SK-N-SH (cell line): ENCODE measurements at regions not wholly inside any gene's neighbourhood (a gene's known extent, or its start where the extent isn't known, plus 50 kb on each side); places are given as distances from the start of the nearest gene placed in this dataset.

Experiments
- CTCF ChIA-PET: fragments of 300-600, 350-600 bp; formaldehyde crosslinking; extraction: SDS; loops from one replicate; lab custom pipeline; 2021; lab: Yijun Ruan, JAX
- POLR2A ChIA-PET: fragments of 350-600 bp; sonication (Branson Sonifier 250); formaldehyde crosslinking; extraction: SDS; loops from one replicate; lab custom pipeline; 2020; ENCODE audit warnings: antibody characterized with exemption, inconsistent platforms; lab: Yijun Ruan, JAX
- DNase-seq: peaks from one replicate; pipeline ENCODE4 v3.0.0; 2012
- H2AFZ ChIP-seq: fragments of 200-600 bp; sonication (generic); 2 replicates; pipeline ENCODE4 v1.8.1; 2016; ENCODE audit warnings: antibody characterized with exemption, mild to moderate bottlenecking, low read depth
- H3F3A ChIP-seq: fragments of 200-600 bp; sonication (generic); replicated peaks from 2 replicates; pipeline ENCODE3; 2016; ENCODE audit warnings: antibody characterized with exemption, mild to moderate bottlenecking; ENCODE audit not compliant: insufficient read depth
- H3K27ac ChIP-seq, 2 experiments: fragments of 200-500 bp in 1 of 2; fragments of 200-600 bp in 1 of 2; sonication (Bioruptor generic) in 1 of 2; sonication (generic), shearing (Covaris generic) in 1 of 2; 2 replicates each; pipeline versions ENCODE4 v1.5.1 to v1.6.1; 2014 to 2016; ENCODE audit warnings: low read depth in 2 of 2, inconsistent platforms in 1 of 2, low read length in 1 of 2, mild to moderate bottlenecking in 1 of 2, mixed read lengths in 1 of 2
- H3K27me3 ChIP-seq: fragments of 200-600 bp; sonication (generic), shearing (Covaris generic); 2 replicates; pipeline ENCODE4 v1.6.1; 2016; ENCODE audit warnings: mixed run types; ENCODE audit not compliant: insufficient read depth
- H3K36me3 ChIP-seq, 2 experiments: fragments of 200-500 bp in 1 of 2; fragments of 200-600 bp in 1 of 2; sonication (Bioruptor generic) in 1 of 2; sonication (generic) in 1 of 2; replicated peaks in 1 of 2; 2 replicates each; pipeline versions ENCODE3 to v1.5.1; 2014 to 2016; ENCODE audit warnings: low read length in 1 of 2, mild to moderate bottlenecking in 1 of 2; ENCODE audit not compliant: insufficient read depth in 2 of 2, control insufficient read depth in 1 of 2
- H3K4me1 ChIP-seq, 2 experiments: fragments of 200-500 bp in 1 of 2; fragments of 200-600 bp in 1 of 2; sonication (Bioruptor generic) in 1 of 2; sonication (generic), shearing (Covaris generic) in 1 of 2; 2 replicates each; pipeline versions ENCODE4 v1.5.1 to v1.6.1; 2014 to 2016; ENCODE audit warnings: low read depth in 1 of 2, low read length in 1 of 2, mixed run types in 1 of 2; ENCODE audit not compliant: insufficient read depth in 2 of 2, control insufficient read depth in 1 of 2
- H3K4me2 ChIP-seq: fragments of 200-600 bp; sonication (generic), shearing (Covaris generic); 2 replicates; pipeline ENCODE4 v1.6.1; 2017; ENCODE audit warnings: mixed run types
- H3K4me3 ChIP-seq, 2 experiments: fragments of 200-500 bp in 1 of 2; fragments of 200-600 bp in 1 of 2; sonication (Bioruptor generic) in 1 of 2; sonication (generic), shearing (Covaris generic) in 1 of 2; 2 replicates each; pipeline versions ENCODE4 v1.5.1 to v1.8.1; 2014 to 2016; ENCODE audit warnings: low read depth in 2 of 2, inconsistent platforms in 1 of 2, low read length in 1 of 2, mild to moderate bottlenecking in 1 of 2, mixed read lengths in 1 of 2, moderate library complexity in 1 of 2
- H3K79me2 ChIP-seq: fragments of 200-600 bp; sonication (generic); 2 replicates; pipeline ENCODE4 v1.8.1; 2017; ENCODE audit warnings: mild to moderate bottlenecking; ENCODE audit not compliant: insufficient read depth
- H3K9ac ChIP-seq: fragments of 200-600 bp; sonication (generic); 2 replicates; pipeline ENCODE4 v1.6.1; 2017; ENCODE audit warnings: mixed run types
- H3K9me2 ChIP-seq: fragments of 200-600 bp; sonication (generic); 2 replicates; pipeline ENCODE4 v1.6.1; 2017; ENCODE audit warnings: mixed run types
- H3K9me3 ChIP-seq: fragments of 200-600 bp; sonication (generic); 2 replicates; pipeline ENCODE4 v1.6.1; 2017; ENCODE audit warnings: mixed run types, mild to moderate bottlenecking, moderate library complexity
- H4K20me1 ChIP-seq: fragments of 200-600 bp; sonication (generic); 2 replicates; pipeline ENCODE4 v1.6.1; 2017; ENCODE audit warnings: mild to moderate bottlenecking, mixed run types; ENCODE audit not compliant: insufficient read depth
- EP300 ChIP-seq, 2 experiments: IDR thresholded peaks; 2 replicates each; pipeline versions ENCODE4 v1.4.0 to v1.6.1; 2012; ENCODE audit warnings: borderline replicate concordance in 1 of 2, low read depth in 1 of 2, low read length in 1 of 2
- FOXJ3 ChIP-seq: sonication (generic); formaldehyde crosslinking; IDR thresholded peaks from 2 replicates; pipeline ENCODE4 v1.5.1; 2020; ENCODE audit warnings: mild to moderate bottlenecking, missing genetic modification reagents
- FOXM1 ChIP-seq: IDR thresholded peaks from 2 replicates; pipeline ENCODE4 v1.4.0; 2012; ENCODE audit warnings: low read depth, mild to moderate bottlenecking
- MEF2A ChIP-seq: IDR thresholded peaks from 2 replicates; pipeline ENCODE4 v1.4.0; 2012; ENCODE audit warnings: low read depth, borderline replicate concordance
- MXI1 ChIP-seq: IDR thresholded peaks from 2 replicates; pipeline ENCODE4 v1.6.1; 2012; ENCODE audit warnings: mild to moderate bottlenecking, low read depth, low read length, improper control_type of control experiment
- NFIC ChIP-seq: IDR thresholded peaks from 2 replicates; pipeline ENCODE4 v1.4.0; 2012; ENCODE audit warnings: borderline replicate concordance
- NRF1 ChIP-seq: IDR thresholded peaks from 2 replicates; pipeline ENCODE4 v1.6.1; 2012; ENCODE audit warnings: low read depth, mild to moderate bottlenecking, low read length
- RAD21 ChIP-seq: IDR thresholded peaks from 2 replicates; pipeline ENCODE4 v1.6.1; 2012; ENCODE audit warnings: mild to moderate bottlenecking, low read length
- RCOR1 ChIP-seq: fragments of 150-350 bp; IDR thresholded peaks from 2 replicates; pipeline ENCODE4 v1.6.1; 2017; ENCODE audit warnings: antibody characterized with exemption, low read length
- RFX5 ChIP-seq: IDR thresholded peaks from 2 replicates; pipeline ENCODE4 v1.6.1; 2012; ENCODE audit warnings: mild to moderate bottlenecking, improper control_type of control experiment, low read length
- SMC3 ChIP-seq: IDR thresholded peaks from 2 replicates; pipeline ENCODE4 v1.6.1; 2012; ENCODE audit warnings: low read depth, low read length, improper control_type of control experiment
- TAF1 ChIP-seq: IDR thresholded peaks from 2 replicates; pipeline ENCODE4 v1.6.1; 2012; ENCODE audit warnings: low read depth, mild to moderate bottlenecking, low read length, moderate library complexity, borderline replicate concordance
- WGBS: methylation state at CpG from one replicate; pipeline ENCODE4 v1.1.6; 2017; ENCODE audit warnings: low lambda C conversion rate; 5-methylcytosine and 5-hydroxymethylcytosine counted together
- TF ChIP-seq, protein P1 (sequence below): IDR thresholded peaks from 2 replicates; pipeline ENCODE4 v1.4.0; 2012; ENCODE audit warnings: low read depth, borderline replicate concordance
- TF ChIP-seq, protein P2 (sequence below): IDR thresholded peaks from 2 replicates; pipeline ENCODE4 v1.4.0; 2012; ENCODE audit warnings: low read depth
- TF ChIP-seq, protein P3 (sequence below): IDR thresholded peaks from 2 replicates; pipeline ENCODE4; 2012
- TF ChIP-seq, protein P4 (sequence below): fragments of 150-350 bp; IDR thresholded peaks from 2 replicates; pipeline ENCODE4 v1.6.1; 2016; ENCODE audit warnings: mild to moderate bottlenecking, low read depth, low read length
- TF ChIP-seq, protein P5 (sequence below): fragments of 200-600 bp; sonication (generic); IDR thresholded peaks from 2 replicates; pipeline ENCODE4 v1.6.1; 2017; ENCODE audit warnings: antibody characterized with exemption, mild to moderate bottlenecking, moderate library complexity
- TF ChIP-seq, protein P6 (sequence below): IDR thresholded peaks from 2 replicates; pipeline ENCODE4 v1.4.0; 2012; ENCODE audit warnings: low read depth, borderline replicate concordance

DNA sequence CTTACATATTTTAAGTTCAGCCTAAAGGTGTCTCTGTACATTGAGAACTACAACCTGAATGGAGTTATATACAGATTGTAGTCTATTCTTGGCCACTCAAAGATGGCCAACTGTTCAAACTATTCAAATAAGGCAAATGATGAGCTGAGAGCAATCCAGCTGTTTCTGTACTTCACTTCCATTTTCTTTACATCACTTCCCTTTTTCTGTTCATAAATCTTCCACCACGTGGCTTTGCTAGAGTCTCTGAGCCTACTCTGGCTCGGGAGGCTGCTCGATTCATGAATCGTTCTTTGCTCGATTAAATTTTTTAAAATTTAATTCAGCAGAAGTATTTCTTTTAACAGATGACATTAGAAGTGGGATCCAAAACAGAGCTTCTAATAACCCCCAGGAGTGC, 879.7 kb downstream of the GALC start:
- 2% methylated on average over 5 of the region's 5 CpGs for WGBS
- ChIA-PET CTCF (interaction anchor here (0.6 to 0.7 kb wide), 2 partner anchors 15 to 540 kb away, joined by 3 read pairs; no protein-coding TSS in a partner anchor), POLR2A (no interaction called here)
- Histone ChIP-seq H3F3A (no peaks in the 10 kb centered on the region), H3K9me3 (no peaks in the 10 kb centered on the region), H3K79me2 (no peaks in the 10 kb centered on the region), H3K36me3 (no peaks in the 10 kb centered on the region), H2AFZ (no peak overlapping the region), H3K4me1 (no peaks in the 10 kb centered on the region), H3K9ac (no peak overlapping the region), H3K9me2 (no peaks in the 10 kb centered on the region), H3K4me3 (no peak overlapping the region), H3K4me2 (no peak overlapping the region), H3K27me3 (no peaks in the 10 kb centered on the region), H3K27ac (no peak overlapping the region), H4K20me1 (no peaks in the 10 kb centered on the region)
- DNase-seq = no peak
- TF ChIP-seq RAD21 = no peak
- no peak for TF ChIP-seq FOXJ3 (CRISPR knock-in tag)
- no peak for TF ChIP-seq NRF1
- no peak for TF ChIP-seq SMC3
- TF ChIP-seq EP300 (IDR thresholded peaks at IDR 0.05; ENCODE audit: borderline replicate concordance in 1 of 2, low read depth in 1 of 2, low read length in 1 of 2) = no peak
- no peak for TF ChIP-seq NFIC
- TF ChIP-seq, protein P1, sequence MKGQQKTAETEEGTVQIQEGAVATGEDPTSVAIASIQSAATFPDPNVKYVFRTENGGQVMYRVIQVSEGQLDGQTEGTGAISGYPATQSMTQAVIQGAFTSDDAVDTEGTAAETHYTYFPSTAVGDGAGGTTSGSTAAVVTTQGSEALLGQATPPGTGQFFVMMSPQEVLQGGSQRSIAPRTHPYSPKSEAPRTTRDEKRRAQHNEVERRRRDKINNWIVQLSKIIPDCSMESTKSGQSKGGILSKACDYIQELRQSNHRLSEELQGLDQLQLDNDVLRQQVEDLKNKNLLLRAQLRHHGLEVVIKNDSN = no peak
- TF ChIP-seq, protein P2, sequence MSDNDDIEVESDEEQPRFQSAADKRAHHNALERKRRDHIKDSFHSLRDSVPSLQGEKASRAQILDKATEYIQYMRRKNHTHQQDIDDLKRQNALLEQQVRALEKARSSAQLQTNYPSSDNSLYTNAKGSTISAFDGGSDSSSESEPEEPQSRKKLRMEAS = no peak
- no peak for TF ChIP-seq FOXM1

DNA sequence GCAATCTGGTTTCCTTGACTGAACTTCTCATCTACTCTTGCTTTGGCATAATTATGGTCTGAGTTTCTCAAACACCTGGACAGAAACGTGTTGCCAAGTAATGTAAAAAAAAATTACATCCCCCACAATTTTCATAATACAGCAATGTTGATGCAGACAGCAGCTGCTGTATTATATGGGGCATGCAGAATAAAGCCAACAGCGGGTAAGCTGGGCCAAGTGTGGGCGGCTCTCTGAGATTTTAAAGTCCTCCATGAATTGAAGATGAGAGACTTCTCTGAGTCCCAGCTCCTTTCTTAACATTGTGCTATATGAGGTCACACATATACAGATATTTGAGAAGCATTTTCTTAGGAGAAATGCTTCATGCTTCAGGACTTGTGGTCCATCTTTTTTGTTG, 881.2 kb downstream of the GALC start:
- Histone ChIP-seq H3K9me2 (no peaks in the 10 kb centered on the region), H3K27ac (no peak overlapping the region), H3K79me2 (no peaks in the 10 kb centered on the region), H3F3A (no peaks in the 10 kb centered on the region), H3K9ac (no peak overlapping the region), H3K36me3 (no peaks in the 10 kb centered on the region), H3K4me2 (no peak overlapping the region), H4K20me1 (no peaks in the 10 kb centered on the region), H3K9me3 (no peaks in the 10 kb centered on the region), H3K4me3 (no peak overlapping the region), H3K4me1 (no peaks in the 10 kb centered on the region), H2AFZ (no peak overlapping the region), H3K27me3 (no peaks in the 10 kb centered on the region)
- POLR2A ChIA-PET = no interaction called here
- TF ChIP-seq EP300 (IDR thresholded peaks at IDR 0.05; ENCODE audit: borderline replicate concordance in 1 of 2, low read depth in 1 of 2, low read length in 1 of 2) (no peak), MXI1 (no peak), FOXM1 (no peak), RCOR1 (no peak), RFX5 (no peak), TAF1 (no peak), MEF2A (no peak)
- TF ChIP-seq, protein P1 = no peak
- TF ChIP-seq, protein P3, sequence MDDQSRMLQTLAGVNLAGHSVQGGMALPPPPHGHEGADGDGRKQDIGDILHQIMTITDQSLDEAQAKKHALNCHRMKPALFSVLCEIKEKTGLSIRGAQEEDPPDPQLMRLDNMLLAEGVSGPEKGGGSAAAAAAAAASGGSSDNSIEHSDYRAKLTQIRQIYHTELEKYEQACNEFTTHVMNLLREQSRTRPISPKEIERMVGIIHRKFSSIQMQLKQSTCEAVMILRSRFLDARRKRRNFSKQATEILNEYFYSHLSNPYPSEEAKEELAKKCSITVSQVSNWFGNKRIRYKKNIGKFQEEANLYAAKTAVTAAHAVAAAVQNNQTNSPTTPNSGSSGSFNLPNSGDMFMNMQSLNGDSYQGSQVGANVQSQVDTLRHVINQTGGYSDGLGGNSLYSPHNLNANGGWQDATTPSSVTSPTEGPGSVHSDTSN = no peak
- TF ChIP-seq, protein P4, sequence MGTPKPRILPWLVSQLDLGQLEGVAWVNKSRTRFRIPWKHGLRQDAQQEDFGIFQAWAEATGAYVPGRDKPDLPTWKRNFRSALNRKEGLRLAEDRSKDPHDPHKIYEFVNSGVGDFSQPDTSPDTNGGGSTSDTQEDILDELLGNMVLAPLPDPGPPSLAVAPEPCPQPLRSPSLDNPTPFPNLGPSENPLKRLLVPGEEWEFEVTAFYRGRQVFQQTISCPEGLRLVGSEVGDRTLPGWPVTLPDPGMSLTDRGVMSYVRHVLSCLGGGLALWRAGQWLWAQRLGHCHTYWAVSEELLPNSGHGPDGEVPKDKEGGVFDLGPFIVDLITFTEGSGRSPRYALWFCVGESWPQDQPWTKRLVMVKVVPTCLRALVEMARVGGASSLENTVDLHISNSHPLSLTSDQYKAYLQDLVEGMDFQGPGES = no peak
- TF ChIP-seq, protein P5, sequence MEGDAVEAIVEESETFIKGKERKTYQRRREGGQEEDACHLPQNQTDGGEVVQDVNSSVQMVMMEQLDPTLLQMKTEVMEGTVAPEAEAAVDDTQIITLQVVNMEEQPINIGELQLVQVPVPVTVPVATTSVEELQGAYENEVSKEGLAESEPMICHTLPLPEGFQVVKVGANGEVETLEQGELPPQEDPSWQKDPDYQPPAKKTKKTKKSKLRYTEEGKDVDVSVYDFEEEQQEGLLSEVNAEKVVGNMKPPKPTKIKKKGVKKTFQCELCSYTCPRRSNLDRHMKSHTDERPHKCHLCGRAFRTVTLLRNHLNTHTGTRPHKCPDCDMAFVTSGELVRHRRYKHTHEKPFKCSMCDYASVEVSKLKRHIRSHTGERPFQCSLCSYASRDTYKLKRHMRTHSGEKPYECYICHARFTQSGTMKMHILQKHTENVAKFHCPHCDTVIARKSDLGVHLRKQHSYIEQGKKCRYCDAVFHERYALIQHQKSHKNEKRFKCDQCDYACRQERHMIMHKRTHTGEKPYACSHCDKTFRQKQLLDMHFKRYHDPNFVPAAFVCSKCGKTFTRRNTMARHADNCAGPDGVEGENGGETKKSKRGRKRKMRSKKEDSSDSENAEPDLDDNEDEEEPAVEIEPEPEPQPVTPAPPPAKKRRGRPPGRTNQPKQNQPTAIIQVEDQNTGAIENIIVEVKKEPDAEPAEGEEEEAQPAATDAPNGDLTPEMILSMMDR = no peak
- TF ChIP-seq, protein P6, sequence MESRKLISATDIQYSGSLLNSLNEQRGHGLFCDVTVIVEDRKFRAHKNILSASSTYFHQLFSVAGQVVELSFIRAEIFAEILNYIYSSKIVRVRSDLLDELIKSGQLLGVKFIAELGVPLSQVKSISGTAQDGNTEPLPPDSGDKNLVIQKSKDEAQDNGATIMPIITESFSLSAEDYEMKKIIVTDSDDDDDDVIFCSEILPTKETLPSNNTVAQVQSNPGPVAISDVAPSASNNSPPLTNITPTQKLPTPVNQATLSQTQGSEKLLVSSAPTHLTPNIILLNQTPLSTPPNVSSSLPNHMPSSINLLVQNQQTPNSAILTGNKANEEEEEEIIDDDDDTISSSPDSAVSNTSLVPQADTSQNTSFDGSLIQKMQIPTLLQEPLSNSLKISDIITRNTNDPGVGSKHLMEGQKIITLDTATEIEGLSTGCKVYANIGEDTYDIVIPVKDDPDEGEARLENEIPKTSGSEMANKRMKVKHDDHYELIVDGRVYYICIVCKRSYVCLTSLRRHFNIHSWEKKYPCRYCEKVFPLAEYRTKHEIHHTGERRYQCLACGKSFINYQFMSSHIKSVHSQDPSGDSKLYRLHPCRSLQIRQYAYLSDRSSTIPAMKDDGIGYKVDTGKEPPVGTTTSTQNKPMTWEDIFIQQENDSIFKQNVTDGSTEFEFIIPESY = no peak
- CTCF ChIA-PET = no interaction called here
- DNase-seq = no peak
- WGBS = 19% methylated on average over 3 of the region's 3 CpGs
